GM19395 (cell line): ENCODE measurements at regions not wholly inside any gene's neighbourhood (a gene's known extent, or its start where the extent isn't known, plus 50 kb on each side); places are given as distances from the start of the nearest gene placed in this dataset.
"Not testable (repeated sequence)": the region's sequence is repeated elsewhere in the genome, so short reads cannot be mapped to it uniquely, and the experiment has no call there.

Experiments used
- ATAC-seq: cut with Tn5 transposase; IDR thresholded peaks from one replicate; pipeline ENCODE4 v1.9.1; 2021; ENCODE audit warnings: mild to moderate bottlenecking, moderate library complexity; ENCODE audit not compliant: unreplicated experiment

DNA sequence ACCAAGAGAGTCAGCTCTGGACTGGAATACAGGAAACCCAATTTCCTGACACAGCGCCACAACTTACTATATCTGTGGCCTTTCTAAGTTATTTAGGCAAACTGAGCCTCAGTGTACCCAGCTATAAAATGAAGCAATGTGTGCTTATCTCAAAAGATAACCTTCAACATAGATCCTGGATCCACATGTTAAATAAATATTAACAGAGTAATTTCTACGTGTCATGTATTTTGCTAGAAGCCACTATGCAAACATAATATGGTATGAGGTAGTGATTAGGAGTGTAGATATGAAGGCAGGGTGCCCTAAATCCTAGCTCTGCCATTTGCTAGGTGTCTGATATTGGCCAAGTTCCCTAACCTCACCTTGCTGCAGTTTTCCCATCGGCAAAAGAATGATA lies 527.0 kb downstream of the RAB28 start:
- ATAC-seq: no peak

DNA sequence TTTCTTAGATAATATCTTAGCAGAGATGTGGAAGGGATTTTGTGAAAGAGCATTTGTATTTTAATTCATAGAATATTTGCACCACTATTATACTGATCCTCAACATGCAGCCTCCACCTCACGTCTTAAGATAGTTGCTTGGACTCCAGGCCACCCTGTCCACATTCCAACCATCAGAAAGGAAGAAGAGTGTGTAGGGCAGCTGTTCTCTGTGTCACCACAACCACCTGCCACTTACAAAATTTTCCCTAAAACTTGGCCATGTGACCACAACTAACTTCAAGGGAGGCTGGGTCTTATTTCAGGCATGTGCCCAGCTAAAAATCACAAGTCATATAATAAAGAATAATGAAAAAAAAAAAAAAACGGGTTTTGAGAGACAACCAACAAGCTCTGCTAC lies 528.1 kb downstream of the RAB28 start:
- ATAC-seq: no peak

DNA sequence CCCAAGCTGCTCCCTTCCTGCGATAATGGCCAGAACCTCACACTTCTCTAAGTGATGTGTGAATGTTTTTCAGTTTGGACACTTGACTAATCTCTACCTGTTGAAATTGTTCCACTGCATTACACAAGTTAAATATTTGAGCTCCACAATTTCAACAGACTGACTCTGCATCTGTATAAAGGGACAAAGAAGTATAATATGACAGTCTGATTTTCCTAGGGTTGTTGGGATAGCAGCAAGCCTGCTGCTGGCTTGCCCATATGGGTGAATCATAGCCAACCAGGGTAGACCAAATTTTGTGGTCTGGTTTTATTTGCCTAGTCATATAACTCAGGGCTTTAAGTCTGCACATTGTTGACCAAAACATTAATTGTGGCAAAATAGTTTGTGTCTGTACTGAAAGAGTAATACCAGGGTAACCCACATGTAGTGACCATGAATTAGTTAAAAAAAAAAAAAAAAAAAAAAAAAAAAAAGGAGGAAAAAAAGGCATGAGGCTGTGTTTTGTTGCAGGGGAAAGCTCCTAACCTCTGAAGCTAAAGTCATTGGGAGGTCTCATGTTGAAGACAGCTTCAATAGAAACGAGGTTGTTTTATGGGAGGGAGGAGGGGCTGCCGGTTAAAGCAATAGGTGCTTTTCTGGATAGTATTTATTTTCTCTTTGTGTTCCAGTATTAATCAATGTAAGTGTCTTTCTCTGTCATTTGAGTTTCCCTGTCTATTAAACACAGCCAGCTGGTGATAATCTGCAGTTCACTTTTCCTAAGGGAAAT lies 534.2 kb downstream of the RAB28 start:
- no peak for ATAC-seq

DNA sequence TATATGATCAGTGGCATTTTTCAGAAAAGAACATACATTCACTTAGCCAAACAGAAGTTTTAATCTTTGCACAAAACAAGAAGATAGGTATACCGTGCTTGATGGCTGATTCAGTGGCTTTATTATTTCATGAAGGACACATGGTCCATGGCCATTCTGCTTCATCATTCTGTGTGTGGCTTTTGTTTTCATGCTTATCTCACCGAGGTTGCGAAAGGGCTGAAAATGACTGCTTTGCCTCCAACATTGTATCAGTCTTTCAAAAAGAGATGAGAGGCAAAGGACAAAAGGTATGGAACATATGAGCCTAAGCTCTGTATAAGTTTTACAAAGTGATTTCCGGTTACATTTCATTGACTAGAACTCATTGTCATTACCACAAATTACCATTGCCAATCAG lies 541.1 kb downstream of the RAB28 start:
- no peak for ATAC-seq

DNA sequence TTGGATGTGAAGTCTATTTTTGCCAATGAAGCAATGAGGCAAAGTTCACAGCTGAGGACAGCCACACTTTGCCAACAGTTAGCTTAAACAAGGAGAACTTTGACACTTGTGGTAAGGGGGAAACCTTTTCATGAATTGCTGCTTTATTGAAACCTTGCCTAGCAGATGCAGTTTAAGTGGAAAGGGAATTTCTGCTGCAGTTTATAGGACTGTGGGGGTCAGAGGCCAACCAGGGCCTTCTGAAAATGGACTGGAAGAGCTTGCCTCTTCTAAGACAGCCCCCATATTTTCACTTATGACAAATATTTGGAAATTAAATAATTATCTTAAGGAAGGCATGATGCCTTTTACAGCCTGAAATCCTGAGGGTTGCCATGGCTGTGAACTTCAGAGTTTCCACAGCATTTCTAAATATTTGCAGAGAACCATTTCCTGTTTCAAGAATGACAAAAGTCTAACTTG lies 550.3 kb downstream of the RAB28 start:
- ATAC-seq: no peak

DNA sequence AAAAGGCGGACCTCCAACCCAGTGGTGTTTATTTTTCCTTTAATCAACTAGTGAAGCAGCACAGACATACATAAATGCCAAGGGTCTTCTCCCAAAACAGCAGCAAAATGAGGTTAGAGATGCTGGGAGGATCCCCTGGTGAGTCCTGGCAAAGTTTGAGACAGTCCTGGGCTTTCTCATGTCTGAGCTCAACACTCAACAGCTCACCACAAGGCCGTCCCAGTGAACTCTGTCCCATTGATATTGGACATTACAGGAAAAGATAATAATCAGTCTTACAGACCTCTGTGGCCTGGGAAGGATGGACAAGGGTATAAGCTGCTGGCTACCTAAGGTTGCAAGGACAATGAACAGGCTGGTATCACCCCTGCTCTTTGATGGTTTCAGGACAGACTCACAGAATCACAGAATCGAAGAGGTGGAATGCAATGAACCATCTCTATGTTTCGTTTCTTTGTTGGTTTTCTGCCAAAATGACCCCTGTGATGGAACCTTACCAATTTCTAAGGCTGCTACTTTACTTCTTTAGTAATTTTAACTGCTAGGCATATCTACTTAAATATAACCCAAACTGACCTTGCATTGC lies 551.8 kb downstream of the RAB28 start:
- no peak for ATAC-seq

DNA sequence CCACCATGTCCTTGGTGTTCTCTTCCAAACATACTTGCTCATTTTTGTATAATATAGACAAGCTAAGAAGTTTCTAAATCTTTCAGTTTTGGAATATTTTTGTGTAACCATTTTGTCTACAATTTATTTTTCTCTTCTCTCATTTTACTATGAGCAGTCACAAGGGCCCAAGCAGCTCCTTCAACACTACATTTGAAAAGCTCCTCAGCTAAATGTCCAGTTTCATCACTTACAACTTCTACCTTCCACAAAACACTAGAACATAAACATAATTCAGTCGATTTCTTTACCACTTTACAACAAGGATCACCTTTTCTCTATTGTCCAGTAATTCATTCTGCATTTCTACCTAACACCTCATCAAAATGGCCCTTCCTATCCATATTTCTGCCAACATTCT lies 554.4 kb downstream of the RAB28 start:
- no peak for ATAC-seq

DNA sequence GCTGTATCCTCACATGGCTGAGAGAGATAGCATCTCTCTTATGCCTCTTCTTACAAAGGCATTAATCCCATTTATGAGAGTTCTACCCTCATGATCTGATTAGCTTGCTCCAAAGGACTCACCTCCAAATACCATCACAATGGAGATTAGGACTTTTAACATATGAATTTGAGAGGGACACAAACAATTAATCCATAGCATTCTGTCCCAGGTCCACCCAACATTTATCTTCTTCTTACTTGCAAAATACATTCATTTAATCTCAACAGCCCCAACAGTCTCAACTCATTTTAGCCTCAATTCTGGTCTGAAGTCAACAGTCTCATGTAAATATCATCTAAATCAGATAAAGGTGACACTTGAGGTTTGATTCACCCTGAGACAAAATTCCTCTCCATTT lies 555.4 kb downstream of the RAB28 start:
- ATAC-seq: no peak

DNA sequence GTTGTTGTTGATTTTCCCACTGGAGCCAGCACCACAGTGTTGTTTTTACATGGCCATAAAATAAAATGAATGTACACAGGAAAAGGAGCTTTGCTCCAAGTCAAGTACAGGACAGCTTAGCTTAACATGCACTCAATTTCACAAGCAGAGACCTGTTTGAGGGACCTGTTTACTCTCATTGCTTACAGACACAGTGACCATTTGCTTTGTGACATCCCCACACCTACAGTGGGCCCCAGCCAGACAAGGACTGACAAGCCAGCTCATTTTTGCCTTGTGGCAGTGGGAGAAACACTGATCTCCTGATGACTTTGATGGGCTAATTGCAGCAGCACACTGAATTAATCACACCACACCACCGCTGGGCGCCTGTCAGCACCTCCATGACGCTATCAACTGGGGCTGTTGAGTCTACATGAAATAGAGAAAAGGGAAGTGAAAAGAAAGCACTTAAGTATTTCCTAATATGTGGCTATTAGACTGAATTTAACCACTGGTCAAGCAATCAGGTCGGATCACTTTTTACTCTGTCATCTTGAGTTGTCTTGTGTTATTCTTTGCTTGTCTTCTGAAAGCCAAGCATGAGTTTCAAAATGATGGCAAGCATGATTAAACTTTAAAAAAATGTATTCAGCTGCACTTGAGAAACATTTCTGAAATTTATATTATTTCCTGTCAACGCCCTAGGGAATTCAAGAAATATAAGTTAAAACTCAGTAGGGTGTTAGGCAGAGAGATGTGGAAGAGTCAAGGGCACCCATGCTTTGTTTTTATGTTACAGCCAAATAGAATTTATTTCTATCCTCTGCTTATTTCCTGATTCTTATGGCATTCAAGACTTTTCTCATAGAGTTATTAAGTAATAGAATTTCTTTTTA lies 557.7 kb downstream of the RAB28 start:
- peak; percentile 80 for ATAC-seq

DNA sequence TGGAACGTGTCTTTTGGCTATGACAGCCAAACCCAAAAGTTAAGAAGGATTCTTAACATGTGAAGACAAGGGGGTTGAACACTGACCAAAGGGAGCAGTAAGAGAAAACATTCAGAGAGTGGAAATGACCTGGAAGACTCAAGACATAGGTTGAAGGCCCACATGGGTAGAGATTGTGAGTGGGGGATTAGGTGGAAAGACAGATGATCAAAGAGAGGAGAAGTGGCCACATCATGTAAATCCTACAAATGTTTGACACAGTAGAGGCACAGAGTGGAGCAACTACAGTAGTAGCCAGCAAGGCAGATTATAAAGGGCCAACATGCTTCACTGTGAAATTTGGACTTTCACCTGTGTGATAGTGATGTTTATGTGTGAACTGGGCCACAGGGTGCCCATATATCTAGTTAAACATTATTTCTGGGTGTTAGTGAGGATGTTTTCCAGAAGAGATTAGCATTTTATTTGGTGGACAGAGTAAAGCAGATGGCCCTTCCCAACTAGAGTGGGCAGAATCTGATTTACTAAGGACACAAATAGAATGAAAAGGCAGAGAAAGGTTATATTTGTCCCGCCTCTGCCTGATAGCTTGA lies 559.3 kb downstream of the RAB28 start:
- no peak for ATAC-seq

DNA sequence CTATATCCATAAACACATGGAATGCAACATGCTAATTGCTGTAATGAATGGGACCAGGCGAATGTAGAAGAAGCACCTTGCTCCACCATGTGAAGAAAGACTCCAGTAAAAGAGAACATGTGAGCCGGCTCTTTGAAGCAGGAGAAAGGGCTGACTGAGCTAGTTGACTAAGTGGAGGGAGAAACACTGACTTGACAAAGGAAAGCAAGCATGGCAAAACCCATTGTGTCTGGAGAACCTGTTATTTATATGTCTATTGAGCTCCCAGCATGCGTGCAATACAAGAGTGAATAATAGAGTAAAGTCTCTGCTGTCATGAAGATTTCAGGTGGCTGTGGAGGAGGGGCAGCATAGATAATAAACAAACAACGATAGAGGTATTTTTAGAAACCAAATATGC lies 559.9 kb downstream of the RAB28 start:
- no peak for ATAC-seq

DNA sequence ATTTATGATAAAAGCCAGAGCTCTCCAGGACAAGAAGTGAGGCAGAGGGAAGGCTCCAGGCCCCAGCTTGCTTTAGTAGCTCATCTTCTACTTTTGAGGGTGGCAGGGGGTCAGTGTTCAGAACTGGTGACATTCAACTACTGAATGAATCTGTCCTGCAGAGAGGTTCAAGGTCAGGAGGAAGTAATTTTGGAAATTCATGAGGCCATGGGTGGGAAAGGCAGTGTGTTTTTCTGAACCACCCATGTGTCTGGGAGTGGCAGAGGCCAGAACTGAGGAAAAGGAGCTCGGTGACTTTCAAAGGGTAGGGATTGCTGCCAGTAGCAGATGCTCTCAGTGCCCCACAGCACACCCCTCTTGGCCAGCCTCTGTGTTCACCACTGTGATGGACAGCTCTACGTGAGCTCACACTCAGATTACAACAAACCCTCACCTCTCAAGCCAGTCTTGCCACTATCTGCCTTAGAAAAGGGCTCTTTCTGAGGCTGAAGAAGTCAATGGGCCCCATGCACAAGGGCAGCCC lies 571.2 kb downstream of the RAB28 start:
- ATAC-seq: no peak

DNA sequence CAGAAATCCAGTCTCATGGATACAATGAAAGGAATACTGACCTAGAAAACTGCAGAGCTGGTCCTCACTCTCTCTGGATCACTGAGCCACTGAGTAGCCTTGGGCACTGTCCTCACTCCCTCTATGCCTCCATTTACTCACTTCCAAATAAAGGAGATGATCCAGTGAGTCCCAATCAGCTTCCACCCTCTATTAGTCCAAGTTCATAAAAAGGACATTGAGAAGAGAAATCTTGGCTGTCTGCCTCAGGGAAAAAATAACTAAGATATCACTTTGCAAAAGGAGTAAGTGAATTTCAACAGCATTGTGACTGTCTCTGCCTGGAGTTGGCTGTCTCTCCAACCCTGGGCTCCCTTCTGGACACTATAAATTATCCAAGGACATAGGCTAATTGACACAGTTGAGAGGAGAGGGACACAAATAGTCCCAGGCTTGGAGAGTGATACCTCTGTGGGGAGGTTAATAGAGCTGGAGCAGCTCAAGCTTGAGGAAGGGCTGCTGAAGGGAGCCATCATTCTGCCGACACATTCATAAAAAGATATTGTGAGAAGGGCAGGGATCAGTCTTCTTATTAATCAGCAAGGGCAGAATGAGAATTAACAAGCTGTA lies 572.3 kb downstream of the RAB28 start:
- no peak for ATAC-seq

DNA sequence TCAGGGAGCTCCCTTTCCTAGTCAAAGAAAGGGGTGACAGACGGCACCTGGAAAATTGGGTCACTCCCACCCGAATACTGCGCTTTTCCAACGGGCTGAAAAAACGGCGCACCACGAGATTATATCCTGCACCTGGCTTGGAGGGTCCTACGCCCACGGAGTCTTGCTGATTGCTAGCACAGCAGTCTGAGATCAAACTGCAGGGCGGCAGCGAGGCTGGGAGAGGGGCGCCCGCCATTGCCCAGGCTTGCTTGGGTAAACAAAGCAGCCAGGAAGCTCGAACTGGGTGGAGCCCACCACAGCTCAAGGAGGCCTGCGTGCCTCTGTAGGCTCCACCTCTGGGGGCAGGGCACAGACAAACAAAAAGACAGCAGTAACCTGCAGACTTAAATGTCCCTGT lies 580.5 kb downstream of the RAB28 start:
- not testable (repeated sequence) for ATAC-seq

DNA sequence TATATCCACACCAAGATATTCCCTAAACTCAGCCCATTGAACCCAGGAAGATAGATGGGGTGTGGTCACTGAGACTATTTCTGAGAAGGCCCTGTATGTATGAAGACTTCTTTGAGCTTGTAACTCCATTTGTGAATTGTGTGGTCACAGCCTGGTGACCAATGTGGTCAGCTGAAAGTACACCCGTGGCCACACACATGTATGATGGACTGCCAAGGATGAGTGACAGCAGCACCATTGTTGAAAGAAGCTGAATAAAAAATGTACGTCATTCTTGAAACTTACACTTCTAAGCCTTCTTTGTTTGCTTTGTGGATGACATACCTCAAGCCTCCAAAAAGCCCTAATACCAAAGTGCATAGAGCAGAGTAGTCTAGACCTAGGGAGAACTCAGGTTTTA lies 581.4 kb downstream of the RAB28 start:
- no peak for ATAC-seq

DNA sequence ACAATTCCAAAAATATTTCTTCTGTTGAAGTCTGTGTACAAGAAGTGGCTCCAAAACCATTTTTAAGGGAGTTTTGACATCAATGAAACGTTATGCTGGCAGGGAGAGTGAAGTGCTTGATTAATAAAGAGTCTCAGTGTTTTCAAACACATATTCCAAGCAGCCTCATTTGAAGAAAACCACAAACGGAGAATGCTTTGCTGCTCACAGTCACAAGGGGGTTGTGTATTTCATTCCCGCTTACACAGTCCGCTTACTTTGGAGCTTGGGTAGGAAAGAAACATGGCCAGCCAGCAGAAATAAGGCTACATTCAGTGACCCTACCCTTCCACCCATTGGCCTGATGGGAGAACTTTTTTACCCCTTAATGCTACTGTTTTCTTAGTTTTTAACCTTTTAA lies 586.2 kb downstream of the RAB28 start:
- ATAC-seq: no peak

DNA sequence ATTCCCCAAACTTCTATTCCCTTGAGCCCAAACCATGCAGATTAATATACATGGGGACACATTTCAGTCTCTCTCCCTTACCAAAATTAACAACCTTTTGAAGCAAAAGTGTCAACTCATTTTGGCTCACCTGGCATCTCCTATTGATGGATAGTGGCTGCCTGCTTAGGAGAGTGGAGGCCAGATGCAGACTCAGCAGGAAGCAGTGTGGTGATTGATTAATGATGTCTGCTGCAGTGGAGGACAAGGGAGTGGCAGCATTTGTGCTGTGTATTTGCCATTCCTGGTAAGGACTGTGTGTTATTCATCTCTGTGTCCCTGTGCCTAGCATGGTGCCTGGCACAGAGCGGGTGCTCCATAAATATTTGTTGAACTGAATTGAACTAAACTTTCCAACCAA lies 590.1 kb downstream of the RAB28 start:
- no peak for ATAC-seq

DNA sequence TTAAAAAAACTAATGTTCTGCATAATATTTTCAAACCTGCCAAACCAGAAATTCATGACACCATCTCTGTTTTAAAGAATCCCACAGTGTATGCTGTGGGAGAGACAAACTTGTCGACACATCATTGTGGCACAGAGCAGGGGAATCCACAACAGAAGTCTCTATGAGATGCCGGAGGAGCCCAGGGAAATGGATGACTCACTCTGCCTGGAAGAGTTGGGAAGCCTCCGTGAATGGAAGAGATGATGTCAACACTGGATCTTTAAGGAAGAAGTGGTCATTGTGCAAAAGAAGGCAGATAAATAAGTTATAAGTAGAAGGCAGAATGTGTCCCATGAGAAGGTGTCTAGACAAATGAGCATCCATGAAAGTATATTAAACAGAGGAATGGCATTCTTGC lies 595.1 kb downstream of the RAB28 start:
- ATAC-seq: no peak

DNA sequence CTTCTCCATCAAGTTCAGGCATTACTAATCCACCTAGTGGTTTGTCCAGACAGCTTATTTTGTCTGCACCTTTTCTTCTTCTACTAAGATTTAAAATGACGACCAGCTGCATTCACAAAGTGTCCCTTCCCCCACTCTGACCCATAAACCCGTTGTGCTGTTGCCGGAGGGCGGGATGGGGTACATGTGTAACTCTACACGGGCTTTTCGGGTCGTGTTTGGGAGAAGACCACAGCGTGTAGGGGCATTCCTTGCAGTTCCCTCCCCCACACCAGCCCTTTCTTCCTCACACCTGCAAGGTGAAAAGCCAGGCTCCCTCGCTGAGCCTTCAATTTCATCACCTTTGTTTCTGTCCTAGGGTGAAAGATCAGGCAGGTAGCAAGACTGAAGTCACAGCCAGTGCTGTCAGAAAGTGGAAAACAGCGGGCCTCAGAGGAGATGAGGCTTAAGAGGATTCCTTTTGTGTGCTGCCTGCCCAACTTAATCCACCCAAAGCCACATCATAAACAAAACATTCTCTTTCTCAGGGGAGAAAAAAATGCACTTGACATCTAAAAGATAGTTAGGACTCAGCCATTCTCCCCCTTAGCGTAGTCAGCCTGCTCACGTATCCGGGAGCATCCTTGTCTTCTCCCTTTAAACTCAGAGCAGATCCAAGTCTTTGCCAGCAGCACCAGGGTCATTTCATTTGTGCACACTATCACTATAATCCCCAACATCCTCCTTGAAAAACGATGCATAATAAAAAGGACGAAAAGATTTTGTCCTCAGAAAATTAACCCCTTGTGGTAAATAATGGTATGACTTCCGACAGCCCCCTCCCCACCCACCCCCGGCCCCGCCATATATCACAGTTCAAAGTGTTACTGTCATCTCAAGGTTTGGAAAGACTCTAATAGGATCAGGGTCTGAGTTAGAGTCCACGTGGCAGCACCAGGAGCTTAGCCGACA lies 599.0 kb downstream of the RAB28 start:
- ATAC-seq: no peak
